GM12872 (cell line): ENCODE measurements at regions not wholly inside any gene's neighbourhood (a gene's known extent, or its start where the extent isn't known, plus 50 kb on each side); places are given as distances from the start of the nearest gene placed in this dataset.

Experiments
- TF ChIP-seq, protein P1 (sequence below): IDR thresholded peaks from 3 replicates; pipeline ENCODE4 v1.5.1; 2011; ENCODE audit warnings: low read depth, mild to moderate bottlenecking, low read length, moderate library complexity; ENCODE audit not compliant: insufficient read depth

DNA sequence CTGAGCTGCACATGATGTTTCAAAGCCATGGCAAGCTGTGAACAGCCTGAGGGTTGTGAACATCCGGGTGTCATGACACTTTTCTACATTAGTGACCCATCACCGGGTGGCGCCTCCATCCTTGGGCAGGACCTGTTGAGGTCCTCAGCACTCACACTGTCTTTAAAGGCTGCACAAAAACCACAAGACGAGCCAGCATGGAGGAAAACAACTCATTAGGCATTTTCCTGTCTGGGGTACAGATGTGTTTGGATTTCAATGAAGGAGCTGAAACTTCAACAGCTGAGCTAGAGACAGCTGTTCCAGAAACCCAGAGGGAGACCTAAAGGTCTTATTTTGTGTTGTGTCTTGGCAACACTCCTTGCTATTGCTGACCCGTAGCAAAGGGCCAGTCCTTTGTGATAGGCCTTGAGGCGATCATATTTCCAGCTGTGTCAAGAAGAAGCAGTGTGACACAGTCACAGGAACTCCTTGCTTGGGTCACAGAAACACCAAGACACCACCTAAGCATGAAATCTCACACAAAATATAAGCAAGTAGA, 151.8 kb upstream of the VLDLR start:
- TF ChIP-seq, protein P1, sequence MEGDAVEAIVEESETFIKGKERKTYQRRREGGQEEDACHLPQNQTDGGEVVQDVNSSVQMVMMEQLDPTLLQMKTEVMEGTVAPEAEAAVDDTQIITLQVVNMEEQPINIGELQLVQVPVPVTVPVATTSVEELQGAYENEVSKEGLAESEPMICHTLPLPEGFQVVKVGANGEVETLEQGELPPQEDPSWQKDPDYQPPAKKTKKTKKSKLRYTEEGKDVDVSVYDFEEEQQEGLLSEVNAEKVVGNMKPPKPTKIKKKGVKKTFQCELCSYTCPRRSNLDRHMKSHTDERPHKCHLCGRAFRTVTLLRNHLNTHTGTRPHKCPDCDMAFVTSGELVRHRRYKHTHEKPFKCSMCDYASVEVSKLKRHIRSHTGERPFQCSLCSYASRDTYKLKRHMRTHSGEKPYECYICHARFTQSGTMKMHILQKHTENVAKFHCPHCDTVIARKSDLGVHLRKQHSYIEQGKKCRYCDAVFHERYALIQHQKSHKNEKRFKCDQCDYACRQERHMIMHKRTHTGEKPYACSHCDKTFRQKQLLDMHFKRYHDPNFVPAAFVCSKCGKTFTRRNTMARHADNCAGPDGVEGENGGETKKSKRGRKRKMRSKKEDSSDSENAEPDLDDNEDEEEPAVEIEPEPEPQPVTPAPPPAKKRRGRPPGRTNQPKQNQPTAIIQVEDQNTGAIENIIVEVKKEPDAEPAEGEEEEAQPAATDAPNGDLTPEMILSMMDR, result no peak

DNA sequence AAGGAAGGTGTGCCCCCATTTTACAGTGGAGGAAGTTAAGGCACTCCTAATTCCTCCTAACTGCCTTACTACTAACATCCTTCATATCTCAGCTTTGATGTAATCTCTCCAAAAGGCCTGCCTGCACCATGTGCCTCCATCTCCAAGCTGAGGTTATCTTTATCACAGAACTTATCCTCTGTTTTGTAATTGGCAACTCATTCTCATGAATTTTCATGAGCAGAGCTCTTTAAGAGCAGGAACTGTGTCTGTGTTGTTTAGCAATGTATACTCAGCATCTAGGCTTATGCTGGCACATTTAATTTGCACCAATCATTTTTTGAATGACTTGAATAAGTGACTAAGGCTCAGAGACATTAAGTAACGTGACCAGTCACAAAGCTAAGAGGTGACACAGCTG, 147.9 kb upstream of the VLDLR start:
- TF ChIP-seq, protein P1, result no peak

- TF ChIP-seq, protein P1, result no peak
Measured at GRCh38 chr9:2477755-2478154, 143.8 kb upstream of the VLDLR start.

DNA sequence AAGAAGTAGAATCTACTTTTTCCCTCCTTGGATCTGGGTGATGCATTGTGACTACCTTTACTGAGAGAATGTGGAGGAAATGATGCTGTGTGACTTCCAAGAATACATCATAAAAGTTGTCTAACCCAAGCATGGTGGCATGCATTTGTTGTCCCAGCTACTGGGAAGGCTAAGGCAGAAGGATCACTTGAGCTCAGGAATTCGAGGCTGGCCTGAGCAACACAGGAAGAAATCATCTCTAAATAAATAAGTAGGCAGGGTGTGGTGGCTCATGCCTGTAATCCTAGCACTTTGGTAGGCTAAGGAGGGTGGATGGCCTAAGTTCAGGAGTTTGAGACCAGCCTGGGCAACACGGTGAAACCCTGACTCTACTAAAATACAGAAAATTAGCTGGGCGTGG, 143.2 kb upstream of the VLDLR start:
- TF ChIP-seq, protein P1, result no peak

- TF ChIP-seq, protein P1, result no peak
Measured at GRCh38 chr9:2479056-2479565, 142.5 kb upstream of the VLDLR start.

DNA sequence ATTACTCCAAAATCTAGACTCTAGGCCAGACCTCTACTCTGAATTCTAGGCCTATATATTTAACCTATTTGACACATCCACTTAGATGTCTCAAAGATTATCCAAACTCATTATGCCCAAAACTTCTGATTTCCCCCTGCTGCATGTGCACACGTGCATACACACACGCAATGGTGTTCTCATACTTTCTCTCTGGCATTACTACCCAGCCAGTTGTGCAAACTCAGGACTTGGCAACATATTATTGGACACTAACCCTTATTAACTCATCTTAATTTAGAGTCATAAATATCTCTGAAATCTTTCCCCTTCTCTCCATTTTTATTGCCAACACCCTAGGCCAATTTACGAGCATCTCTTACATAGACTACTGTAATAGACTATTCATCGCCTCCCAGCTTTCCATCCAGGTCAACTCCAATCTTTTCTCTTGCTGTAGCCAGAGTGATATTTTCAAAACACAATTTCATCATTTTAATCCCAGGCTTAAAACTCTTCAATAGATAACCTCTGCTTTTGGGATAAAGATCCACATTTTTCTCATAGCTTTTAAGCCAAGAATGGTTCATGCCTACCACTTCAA, 141.2 kb upstream of the VLDLR start:
- TF ChIP-seq, protein P1, result no peak

- TF ChIP-seq, protein P1, result no peak
Measured at GRCh38 chr9:2481216-2481615, 140.4 kb upstream of the VLDLR start.
